CD4-positive, alpha-beta T cell (primary cell): ENCODE measurements at regions not wholly inside any gene's neighbourhood (a gene's known extent, or its start where the extent isn't known, plus 50 kb on each side); places are given as distances from the start of the nearest gene placed in this dataset.

Source experiments
- ATAC-seq: fragments of 200-7000 bp; cut with Tn5 transposase; one replicate; pipeline ENCODE4 v1.10.0; 2022; ENCODE audit warnings: mild to moderate bottlenecking; ENCODE audit not compliant: poor library complexity
- CTCF ChIA-PET: fragments of 350-600 bp; sonication (Branson Sonifier 250); formaldehyde crosslinking; loops from one replicate; lab custom pipeline; 2021; ENCODE audit warnings: antibody characterized with exemption, inconsistent platforms; lab: Charles Lee
- POLR2A ChIA-PET: fragments of 350-600 bp; sonication (Branson Sonifier 250); formaldehyde crosslinking; loops from one replicate; lab custom pipeline; 2021; ENCODE audit warnings: antibody characterized with exemption, inconsistent platforms; lab: Charles Lee
- DNase-seq, 14 experiments: peaks; one replicate each; pipeline ENCODE4 v3.0.0-alpha.2; 2013 to 2020; ENCODE audit warnings: mixed read lengths in 2 of 14
- H3K27ac ChIP-seq, 2 donors: one replicate each; pipeline versions ENCODE4 v1.5.1 to v1.7.0; 2013; ENCODE audit warnings: low read length in 2 of 2, low read depth in 1 of 2, mild to moderate bottlenecking in 1 of 2
- H3K27me3 ChIP-seq, 2 experiments: 1 replicate in 1 of 2; 2 replicates in 1 of 2; pipeline versions ENCODE4 v1.6.1 to v1.7.0; 2013; ENCODE audit warnings: low read length in 2 of 2, control low read depth in 1 of 2, mild to moderate bottlenecking in 1 of 2, moderate library complexity in 1 of 2; ENCODE audit not compliant: insufficient read depth in 2 of 2, control insufficient read depth in 1 of 2
- H3K36me3 ChIP-seq: one replicate; pipeline ENCODE4 v1.6.1; 2013; ENCODE audit warnings: low read length, control low read depth; ENCODE audit not compliant: insufficient read depth
- H3K4me1 ChIP-seq: one replicate; pipeline ENCODE4 v1.6.1; 2013; ENCODE audit warnings: low read length, control low read depth; ENCODE audit not compliant: insufficient read depth
- H3K4me3 ChIP-seq: one replicate; pipeline ENCODE4 v1.5.1; 2013; ENCODE audit warnings: mild to moderate bottlenecking, low read length, moderate library complexity
- H3K9me3 ChIP-seq, 2 experiments: 1 replicate in 1 of 2; 2 replicates in 1 of 2; pipeline versions ENCODE4 v1.6.1 to v1.7.0; 2013; ENCODE audit warnings: low read length in 2 of 2, mild to moderate bottlenecking in 2 of 2, control low read depth in 1 of 2, moderate library complexity in 1 of 2; ENCODE audit not compliant: control insufficient read depth in 1 of 2, insufficient read depth in 1 of 2
- H3K27ac Mint-ChIP-seq: one replicate; pipeline ENCODE4 v1.8.0; 2020; ENCODE audit warnings: mixed read lengths
- H3K27me3 Mint-ChIP-seq: one replicate; pipeline ENCODE4 v1.8.0; 2021; ENCODE audit warnings: mixed read lengths
- H3K36me3 Mint-ChIP-seq: one replicate; pipeline ENCODE4 v1.8.0; 2021; ENCODE audit warnings: low read depth, mixed read lengths
- H3K4me1 Mint-ChIP-seq: one replicate; pipeline ENCODE4 v1.8.0; 2021; ENCODE audit warnings: low read depth, mixed read lengths
- H3K4me3 Mint-ChIP-seq: one replicate; pipeline ENCODE4 v1.8.0; 2020; ENCODE audit warnings: mild to moderate bottlenecking, mixed read lengths
- H3K9me3 Mint-ChIP-seq: one replicate; pipeline ENCODE4 v1.8.0; 2020; ENCODE audit warnings: mixed read lengths
- intact Hi-C, 2 experiments: fragments of 100-400 bp; cut with DNase I in 1 of 2; cut with micrococcal nuclease in 1 of 2; formaldehyde crosslinking; loops; one replicate each; pipeline versions ENCODE4 v1.15.1 to v1.9.0; 2023 to 2025; cut with DNase I, micrococcal nuclease
- TF ChIP-seq, protein P1 (sequence below): fragments of 200-600 bp; IDR thresholded peaks from one replicate; pipeline ENCODE4 v1.8.0; 2022; ENCODE audit warnings: antibody characterized with exemption, mild to moderate bottlenecking

DNA sequence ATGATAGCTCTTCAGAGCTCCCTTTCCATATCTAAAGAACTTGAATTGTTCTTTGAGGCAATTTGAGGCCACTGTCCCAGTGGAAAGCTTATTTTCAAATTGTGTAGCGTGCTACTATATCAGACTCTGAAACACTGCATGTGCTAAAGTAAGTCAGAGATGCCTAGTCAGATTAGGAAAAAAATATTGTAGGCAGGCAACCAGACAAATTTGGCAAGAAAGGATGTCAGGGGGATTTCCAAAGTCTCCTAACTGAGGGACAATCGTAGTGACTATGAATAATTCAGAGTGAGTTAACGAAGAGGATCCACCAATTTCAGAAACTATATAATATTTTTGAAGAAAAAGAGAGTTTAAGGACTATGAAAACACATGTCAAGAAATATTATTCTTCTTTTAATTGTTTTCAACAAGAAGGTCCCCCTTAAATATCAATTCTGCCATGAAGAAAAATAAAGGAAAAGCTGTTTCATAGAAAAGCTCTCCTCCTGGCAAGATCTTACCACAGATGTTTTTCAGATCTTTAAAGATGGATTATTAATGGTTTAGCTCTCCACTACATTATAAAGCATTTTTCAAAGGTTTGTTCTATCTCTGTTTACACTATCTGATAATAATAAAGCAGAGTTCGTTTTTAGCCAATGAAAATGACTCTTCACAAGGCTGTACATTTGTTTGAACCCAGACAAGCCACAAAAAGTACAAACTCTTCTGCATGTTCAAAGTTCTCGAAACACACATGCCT, 273.5 kb upstream of the PTGER4 start:
- no peaks in the 10 kb centered on the region for H3K27me3 Mint-ChIP-seq
- no peak overlapping the region for H3K4me3 ChIP-seq
- intact Hi-C loops: loop anchor here in 1 of 2 experiments (10.0 kb wide), 1 partner anchor 429 kb away; the partner anchor contains the start of gene RPL37
- H3K27me3 ChIP-seq: no peaks in the 10 kb centered on the region
- H3K27ac Mint-ChIP-seq: peak overlapping the region; percentile 87
- peaks cover 5% of the 10 kb centered on the region for H3K9me3 Mint-ChIP-seq
- H3K4me1 ChIP-seq: peaks cover 58% of the 10 kb centered on the region
- peaks cover 81% of the 10 kb centered on the region for H3K4me1 Mint-ChIP-seq
- TF ChIP-seq, protein P1, sequence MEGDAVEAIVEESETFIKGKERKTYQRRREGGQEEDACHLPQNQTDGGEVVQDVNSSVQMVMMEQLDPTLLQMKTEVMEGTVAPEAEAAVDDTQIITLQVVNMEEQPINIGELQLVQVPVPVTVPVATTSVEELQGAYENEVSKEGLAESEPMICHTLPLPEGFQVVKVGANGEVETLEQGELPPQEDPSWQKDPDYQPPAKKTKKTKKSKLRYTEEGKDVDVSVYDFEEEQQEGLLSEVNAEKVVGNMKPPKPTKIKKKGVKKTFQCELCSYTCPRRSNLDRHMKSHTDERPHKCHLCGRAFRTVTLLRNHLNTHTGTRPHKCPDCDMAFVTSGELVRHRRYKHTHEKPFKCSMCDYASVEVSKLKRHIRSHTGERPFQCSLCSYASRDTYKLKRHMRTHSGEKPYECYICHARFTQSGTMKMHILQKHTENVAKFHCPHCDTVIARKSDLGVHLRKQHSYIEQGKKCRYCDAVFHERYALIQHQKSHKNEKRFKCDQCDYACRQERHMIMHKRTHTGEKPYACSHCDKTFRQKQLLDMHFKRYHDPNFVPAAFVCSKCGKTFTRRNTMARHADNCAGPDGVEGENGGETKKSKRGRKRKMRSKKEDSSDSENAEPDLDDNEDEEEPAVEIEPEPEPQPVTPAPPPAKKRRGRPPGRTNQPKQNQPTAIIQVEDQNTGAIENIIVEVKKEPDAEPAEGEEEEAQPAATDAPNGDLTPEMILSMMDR: no peak
- no peaks in the 10 kb centered on the region for H3K9me3 ChIP-seq
- peak overlapping the region; percentile 74 to 91 for H3K27ac ChIP-seq
- ATAC-seq (no peak), DNase-seq (peak in 4 of 14 experiments; percentile 7 to 88 (median 69))
- ChIA-PET POLR2A (interaction anchor here (0.8 to 2.0 kb wide), 6 partner anchors 21 to 99 kb away, joined by 3 to 11 read pairs (median 4); no protein-coding TSS in a partner anchor), CTCF (interaction anchor here (1.1 to 1.7 kb wide), 2 partner anchors 16 to 36 kb away, joined by 4 to 5 read pairs; no protein-coding TSS in a partner anchor)
- H3K36me3 Mint-ChIP-seq: peaks cover 4% of the 10 kb centered on the region
- no peaks in the 10 kb centered on the region for H3K36me3 ChIP-seq
- peak overlapping the region; percentile 78 for H3K4me3 Mint-ChIP-seq

DNA sequence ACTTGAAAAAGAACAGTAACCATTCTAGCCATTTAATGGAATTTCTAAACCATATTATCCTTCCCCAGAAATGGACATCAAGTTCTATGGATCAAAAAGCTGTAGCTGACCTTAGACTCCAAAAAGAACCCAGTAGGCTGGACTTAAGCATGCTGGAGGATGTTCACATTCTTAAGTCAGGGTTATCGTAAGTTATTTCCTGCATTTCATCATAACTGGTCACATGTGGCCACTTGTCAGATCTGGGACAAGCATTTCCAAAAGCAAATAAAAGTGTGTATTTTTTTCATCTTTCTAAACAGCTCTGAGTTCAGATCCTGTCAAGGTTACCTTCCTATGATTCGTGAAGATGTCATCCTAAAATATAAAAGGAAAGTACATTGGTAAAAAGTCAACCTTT, 274.5 kb upstream of the PTGER4 start:
- Mint-ChIP-seq H3K4me3 (no peak overlapping the region), H3K4me1 (peaks cover 74% of the 10 kb centered on the region), H3K27me3 (no peaks in the 10 kb centered on the region), H3K36me3 (peaks cover 4% of the 10 kb centered on the region), H3K9me3 (peaks cover 5% of the 10 kb centered on the region), H3K27ac (peak overlapping the region; percentile 87)
- ATAC-seq: no peak
- peaks cover 53% of the 10 kb centered on the region for H3K4me1 ChIP-seq
- no peak overlapping the region for H3K4me3 ChIP-seq
- no peaks in the 10 kb centered on the region for H3K9me3 ChIP-seq
- peak overlapping the region; percentile 74 to 91 for H3K27ac ChIP-seq
- intact Hi-C loops: loop anchor here in 1 of 2 experiments (10.0 kb wide), 1 partner anchor 430 kb away; the partner anchor contains the start of gene RPL37
- H3K36me3 ChIP-seq: no peaks in the 10 kb centered on the region
- peak in 2 of 14 experiments; percentile 45 to 57 for DNase-seq
- TF ChIP-seq, protein P1: no peak
- CTCF ChIA-PET: no interaction called here
- H3K27me3 ChIP-seq: no peaks in the 10 kb centered on the region
- POLR2A ChIA-PET: interaction anchor here (0.8 to 2.0 kb wide), 6 partner anchors 20 to 281 kb away, joined by 3 to 11 read pairs (median 4); no protein-coding TSS in a partner anchor

DNA sequence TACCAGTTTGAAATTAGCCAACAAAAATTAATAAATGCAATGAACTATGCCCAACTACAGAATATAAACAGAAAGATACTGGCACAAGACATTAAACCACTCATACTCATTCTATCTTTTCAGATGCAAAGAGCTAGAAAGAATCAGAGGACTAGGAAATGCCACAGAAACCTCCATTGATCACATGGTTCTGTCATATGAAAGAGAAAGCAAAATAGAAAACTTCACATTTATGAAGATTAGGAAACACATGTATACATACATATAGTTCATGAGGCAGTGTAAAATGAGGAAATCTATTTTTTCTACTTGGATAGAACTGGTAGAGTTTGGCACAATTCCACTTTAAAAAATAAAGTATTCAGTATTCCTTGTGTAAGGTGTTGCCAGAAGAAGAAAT, 275.1 kb upstream of the PTGER4 start:
- DNase-seq: peak in 3 of 14 experiments; percentile 69 to 77 (median 71)
- Histone ChIP-seq H3K4me3 (no peak overlapping the region), H3K9me3 (no peaks in the 10 kb centered on the region), H3K4me1 (peaks cover 51% of the 10 kb centered on the region), H3K36me3 (no peaks in the 10 kb centered on the region), H3K27ac (peak overlapping the region; percentile 74 to 91), H3K27me3 (no peaks in the 10 kb centered on the region)
- CTCF ChIA-PET: no interaction called here
- H3K36me3 Mint-ChIP-seq: peaks cover 4% of the 10 kb centered on the region
- no peaks in the 10 kb centered on the region for H3K27me3 Mint-ChIP-seq
- ATAC-seq: peak; percentile 58
- intact Hi-C loops: loop anchor here in 1 of 2 experiments (10.0 kb wide), 1 partner anchor 430 kb away; the partner anchor contains the start of gene RPL37
- peaks cover 68% of the 10 kb centered on the region for H3K4me1 Mint-ChIP-seq
- peaks cover 5% of the 10 kb centered on the region for H3K9me3 Mint-ChIP-seq
- POLR2A ChIA-PET: interaction anchor here (1.0 to 1.7 kb wide), 2 partner anchors 37 to 282 kb away, joined by 3 to 4 read pairs; no protein-coding TSS in a partner anchor
- peak overlapping the region; percentile 87 for H3K27ac Mint-ChIP-seq
- peak overlapping the region; percentile 49 for H3K4me3 Mint-ChIP-seq
- TF ChIP-seq, protein P1: no peak
